ENCODE measurements at regions not wholly inside any gene's neighbourhood (a gene's known extent, or its start where the extent isn't known, plus 50 kb on each side); places are given as distances from the start of the nearest gene placed in this dataset.

DNA sequence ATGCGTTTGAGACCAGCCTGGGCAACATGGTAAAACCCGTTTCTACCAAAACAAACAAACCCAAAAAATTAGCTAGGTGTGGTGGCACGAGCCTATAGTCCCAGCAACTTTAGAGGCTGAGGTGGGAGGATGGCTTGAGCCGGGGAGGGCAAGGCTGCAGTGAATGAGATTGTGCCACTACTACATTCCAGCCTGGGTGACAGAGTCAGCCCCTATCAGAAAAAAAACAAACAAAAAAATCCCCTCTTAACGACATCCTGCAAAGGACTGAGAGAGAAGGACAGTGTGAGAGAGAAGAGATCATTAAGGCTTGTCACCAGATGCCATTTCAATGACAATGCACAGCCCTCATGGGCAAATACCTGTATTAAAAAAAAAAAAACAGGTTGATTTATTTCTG is 266.7 kb upstream of the ATP10A start:
- H3K4me2 ChIP-seq (ENCODE audit: low read length) = no peak overlapping the region
- H4K20me1 ChIP-seq (ENCODE audit: insufficient read depth) = no peaks in the 10 kb centered on the region
- no peak overlapping the region for H3K27ac ChIP-seq (ENCODE audit: low read length)
- no peak overlapping the region for H2AFZ ChIP-seq (ENCODE audit: low read depth, low read length)
- H3K4me3 ChIP-seq (ENCODE audit: low read length) = no peak overlapping the region
- TF ChIP-seq TAF1 (IDR thresholded peaks at IDR 0.05; ENCODE audit: low read depth) (no peak), MXI1 (conservative IDR thresholded peaks at IDR 0.05; ENCODE audit: poor library complexity, severe bottlenecking) (no peak), RAD21 (conservative IDR thresholded peaks at IDR 0.05) (no peak), SMC3 (conservative IDR thresholded peaks at IDR 0.05; ENCODE audit: poor library complexity) (no peak), POLR2AphosphoS5 (IDR thresholded peaks at IDR 0.05) (no peak), EZH2 (IDR thresholded peaks at IDR 0.05; ENCODE audit: borderline replicate concordance, insufficient read depth, low read length, poor library complexity, severe bottlenecking) (no peak), EP300 (conservative IDR thresholded peaks at IDR 0.05; ENCODE audit: poor library complexity, severe bottlenecking) (no peak)
- TF ChIP-seq, protein P1, sequence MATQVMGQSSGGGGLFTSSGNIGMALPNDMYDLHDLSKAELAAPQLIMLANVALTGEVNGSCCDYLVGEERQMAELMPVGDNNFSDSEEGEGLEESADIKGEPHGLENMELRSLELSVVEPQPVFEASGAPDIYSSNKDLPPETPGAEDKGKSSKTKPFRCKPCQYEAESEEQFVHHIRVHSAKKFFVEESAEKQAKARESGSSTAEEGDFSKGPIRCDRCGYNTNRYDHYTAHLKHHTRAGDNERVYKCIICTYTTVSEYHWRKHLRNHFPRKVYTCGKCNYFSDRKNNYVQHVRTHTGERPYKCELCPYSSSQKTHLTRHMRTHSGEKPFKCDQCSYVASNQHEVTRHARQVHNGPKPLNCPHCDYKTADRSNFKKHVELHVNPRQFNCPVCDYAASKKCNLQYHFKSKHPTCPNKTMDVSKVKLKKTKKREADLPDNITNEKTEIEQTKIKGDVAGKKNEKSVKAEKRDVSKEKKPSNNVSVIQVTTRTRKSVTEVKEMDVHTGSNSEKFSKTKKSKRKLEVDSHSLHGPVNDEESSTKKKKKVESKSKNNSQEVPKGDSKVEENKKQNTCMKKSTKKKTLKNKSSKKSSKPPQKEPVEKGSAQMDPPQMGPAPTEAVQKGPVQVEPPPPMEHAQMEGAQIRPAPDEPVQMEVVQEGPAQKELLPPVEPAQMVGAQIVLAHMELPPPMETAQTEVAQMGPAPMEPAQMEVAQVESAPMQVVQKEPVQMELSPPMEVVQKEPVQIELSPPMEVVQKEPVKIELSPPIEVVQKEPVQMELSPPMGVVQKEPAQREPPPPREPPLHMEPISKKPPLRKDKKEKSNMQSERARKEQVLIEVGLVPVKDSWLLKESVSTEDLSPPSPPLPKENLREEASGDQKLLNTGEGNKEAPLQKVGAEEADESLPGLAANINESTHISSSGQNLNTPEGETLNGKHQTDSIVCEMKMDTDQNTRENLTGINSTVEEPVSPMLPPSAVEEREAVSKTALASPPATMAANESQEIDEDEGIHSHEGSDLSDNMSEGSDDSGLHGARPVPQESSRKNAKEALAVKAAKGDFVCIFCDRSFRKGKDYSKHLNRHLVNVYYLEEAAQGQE (IDR thresholded peaks at IDR 0.05; ENCODE audit: borderline replicate concordance) = no peak
- TF ChIP-seq, protein P2, sequence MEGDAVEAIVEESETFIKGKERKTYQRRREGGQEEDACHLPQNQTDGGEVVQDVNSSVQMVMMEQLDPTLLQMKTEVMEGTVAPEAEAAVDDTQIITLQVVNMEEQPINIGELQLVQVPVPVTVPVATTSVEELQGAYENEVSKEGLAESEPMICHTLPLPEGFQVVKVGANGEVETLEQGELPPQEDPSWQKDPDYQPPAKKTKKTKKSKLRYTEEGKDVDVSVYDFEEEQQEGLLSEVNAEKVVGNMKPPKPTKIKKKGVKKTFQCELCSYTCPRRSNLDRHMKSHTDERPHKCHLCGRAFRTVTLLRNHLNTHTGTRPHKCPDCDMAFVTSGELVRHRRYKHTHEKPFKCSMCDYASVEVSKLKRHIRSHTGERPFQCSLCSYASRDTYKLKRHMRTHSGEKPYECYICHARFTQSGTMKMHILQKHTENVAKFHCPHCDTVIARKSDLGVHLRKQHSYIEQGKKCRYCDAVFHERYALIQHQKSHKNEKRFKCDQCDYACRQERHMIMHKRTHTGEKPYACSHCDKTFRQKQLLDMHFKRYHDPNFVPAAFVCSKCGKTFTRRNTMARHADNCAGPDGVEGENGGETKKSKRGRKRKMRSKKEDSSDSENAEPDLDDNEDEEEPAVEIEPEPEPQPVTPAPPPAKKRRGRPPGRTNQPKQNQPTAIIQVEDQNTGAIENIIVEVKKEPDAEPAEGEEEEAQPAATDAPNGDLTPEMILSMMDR (IDR thresholded peaks at IDR 0.05; ENCODE audit: poor library complexity, severe bottlenecking) = no peak
- no peaks in the 10 kb centered on the region for H3K36me3 ChIP-seq (ENCODE audit: insufficient read depth, low read length)
- no peaks in the 10 kb centered on the region for H3K9me3 ChIP-seq (ENCODE audit: low read length)
- H3K9ac ChIP-seq (ENCODE audit: low read length) = no peak overlapping the region
- H3K9me2 ChIP-seq (ENCODE audit: insufficient read depth, low read length) = no peaks in the 10 kb centered on the region
- H3K79me2 ChIP-seq (replicated peaks; ENCODE audit: insufficient read depth, low read length) = no peaks in the 10 kb centered on the region
- H3F3A ChIP-seq (ENCODE audit: insufficient read depth, low read length, poor library complexity, severe bottlenecking) = no peaks in the 10 kb centered on the region
- H3K27me3 ChIP-seq (ENCODE audit: insufficient read depth, low read depth, low read length) = no peaks in the 10 kb centered on the region

DNA sequence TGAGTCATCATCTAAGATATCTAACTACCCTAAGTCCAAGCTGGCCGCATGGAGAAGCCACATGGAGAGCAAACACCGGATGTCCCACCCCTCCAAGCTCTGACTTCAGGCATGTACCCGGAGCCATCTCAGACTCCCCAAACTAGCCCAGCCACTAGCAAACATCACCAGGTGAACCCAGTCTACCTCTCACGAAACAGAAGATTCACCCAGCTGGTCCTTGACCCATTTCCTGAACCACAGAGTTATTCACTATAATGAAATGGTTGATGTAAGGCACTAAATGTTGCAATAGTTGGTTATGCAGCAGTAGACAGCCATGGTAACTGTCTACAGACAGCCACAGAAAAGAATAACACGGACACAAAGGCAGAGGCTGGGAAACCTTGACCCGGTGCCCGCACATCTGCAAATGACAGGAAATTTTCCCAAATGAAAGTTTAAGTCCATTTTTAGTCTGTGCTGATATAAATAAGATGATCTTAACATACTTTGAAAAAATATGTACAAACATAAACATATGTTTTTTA is 265.5 kb upstream of the ATP10A start:
- Histone ChIP-seq H2AFZ (ENCODE audit: low read depth, low read length) (no peak overlapping the region), H4K20me1 (ENCODE audit: insufficient read depth) (no peaks in the 10 kb centered on the region), H3F3A (ENCODE audit: insufficient read depth, low read length, poor library complexity, severe bottlenecking) (no peaks in the 10 kb centered on the region), H3K27me3 (ENCODE audit: insufficient read depth, low read depth, low read length) (no peaks in the 10 kb centered on the region), H3K27ac (ENCODE audit: low read length) (no peak overlapping the region), H3K9me2 (ENCODE audit: insufficient read depth, low read length) (no peaks in the 10 kb centered on the region), H3K36me3 (ENCODE audit: insufficient read depth, low read length) (no peaks in the 10 kb centered on the region), H3K4me3 (ENCODE audit: low read length) (no peak overlapping the region), H3K4me2 (ENCODE audit: low read length) (no peak overlapping the region), H3K79me2 (replicated peaks; ENCODE audit: insufficient read depth, low read length) (no peaks in the 10 kb centered on the region), H3K9ac (ENCODE audit: low read length) (no peak overlapping the region), H3K9me3 (ENCODE audit: low read length) (no peaks in the 10 kb centered on the region)
- TF ChIP-seq, protein P1 (IDR thresholded peaks at IDR 0.05; ENCODE audit: borderline replicate concordance) = no peak
- TF ChIP-seq RAD21 (conservative IDR thresholded peaks at IDR 0.05) (no peak), TAF1 (IDR thresholded peaks at IDR 0.05; ENCODE audit: low read depth) (no peak), POLR2AphosphoS5 (IDR thresholded peaks at IDR 0.05) (no peak), SMC3 (conservative IDR thresholded peaks at IDR 0.05; ENCODE audit: poor library complexity) (no peak)
- TF ChIP-seq, protein P2 (IDR thresholded peaks at IDR 0.05; ENCODE audit: poor library complexity, severe bottlenecking) = no peak

Measured in neural cell (in vitro differentiated cells).